Activated CD4-positive, alpha-beta T cell treated with anti-CD3 and anti-CD28 coated beads for 36 hours (primary cell): ENCODE measurements at regions not wholly inside any gene's neighbourhood (a gene's known extent, or its start where the extent isn't known, plus 50 kb on each side); places are given as distances from the start of the nearest gene placed in this dataset.
"Not testable (repeated sequence)": the region's sequence is repeated elsewhere in the genome, so short reads cannot be mapped to it uniquely, and the experiment has no call there.

Source experiments
- ATAC-seq: fragments of 200-7000 bp; cut with Tn5 transposase; one replicate; pipeline ENCODE4 v1.10.0; 2021; ENCODE audit warnings: mild to moderate bottlenecking, moderate library complexity
- CTCF ChIA-PET: fragments of 350-600 bp; sonication (Branson Sonifier 250); formaldehyde crosslinking; loops from one replicate; lab custom pipeline; 2021; ENCODE audit warnings: antibody characterized with exemption; lab: Charles Lee
- POLR2A ChIA-PET: fragments of 350-600 bp; sonication (Branson Sonifier 250); formaldehyde crosslinking; loops from one replicate; lab custom pipeline; 2021; ENCODE audit warnings: antibody characterized with exemption, inconsistent platforms; lab: Charles Lee
- DNase-seq: peaks from one replicate; pipeline ENCODE4 v3.0.0-alpha.2; 2020
- H3K27ac Mint-ChIP-seq: one replicate; pipeline ENCODE4 v1.8.0; 2021; ENCODE audit warnings: mixed read lengths
- H3K27me3 Mint-ChIP-seq: one replicate; pipeline ENCODE4 v1.8.0; 2021; ENCODE audit warnings: mixed read lengths
- H3K36me3 Mint-ChIP-seq: one replicate; pipeline ENCODE4 v1.8.0; 2021; ENCODE audit warnings: low read depth, mixed read lengths
- H3K4me1 Mint-ChIP-seq: one replicate; pipeline ENCODE4 v1.8.0; 2021; ENCODE audit warnings: mixed read lengths
- H3K4me3 Mint-ChIP-seq: one replicate; pipeline ENCODE4 v1.8.0; 2021; ENCODE audit warnings: mild to moderate bottlenecking, moderate library complexity, mixed read lengths
- H3K9me3 Mint-ChIP-seq: one replicate; pipeline ENCODE4 v1.8.0; 2021; ENCODE audit warnings: low read depth, mixed read lengths
- intact Hi-C, 2 experiments: fragments of 100-400 bp; cut with DNase I in 1 of 2; cut with micrococcal nuclease in 1 of 2; formaldehyde crosslinking; loops; one replicate each; pipeline versions ENCODE4 v1.14.2 to v1.15.1; 2022 to 2024; cut with DNase I, micrococcal nuclease

DNA sequence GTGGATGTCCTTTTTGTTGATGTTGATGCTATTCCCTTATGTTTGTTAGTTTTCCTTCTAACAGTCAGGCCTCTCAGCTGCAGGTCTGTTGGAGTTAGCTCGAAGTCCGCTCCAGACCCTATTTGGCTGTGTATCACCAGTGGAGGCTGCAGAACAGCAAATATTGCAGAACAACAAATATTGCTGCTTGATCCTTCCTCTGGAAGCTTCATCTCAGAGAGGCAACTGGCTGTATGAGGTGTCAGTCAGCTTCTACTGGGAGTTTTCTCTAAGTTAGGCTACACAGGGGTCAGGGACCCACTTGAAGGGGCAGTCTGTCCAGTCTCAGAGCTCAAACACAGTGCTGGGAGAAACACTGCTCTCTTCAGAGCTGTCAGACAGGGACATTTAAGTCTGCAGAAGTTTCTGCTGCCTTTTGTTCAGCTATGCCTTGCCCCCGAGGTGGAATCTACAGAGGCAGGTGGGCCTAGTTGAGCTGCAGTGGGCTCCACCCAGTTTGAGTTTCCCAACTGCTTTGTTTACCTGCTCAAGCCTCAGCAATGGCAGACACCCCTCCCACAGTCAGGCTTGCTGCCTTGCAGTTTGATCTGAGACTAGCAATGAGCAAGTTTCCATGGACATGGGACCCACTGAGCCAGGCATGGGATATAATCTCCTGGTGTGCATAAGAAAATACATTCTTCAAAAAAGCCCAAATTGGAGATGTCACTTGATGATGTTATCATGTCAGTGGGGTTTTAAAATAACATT, 99.5 kb downstream of the KDM5D start:
- Mint-ChIP-seq H3K27ac (no peak overlapping the region), H3K36me3 (no peaks in the 10 kb centered on the region), H3K4me1 (no peaks in the 10 kb centered on the region), H3K9me3 (no peaks in the 10 kb centered on the region), H3K4me3 (no peak overlapping the region), H3K27me3 (no peaks in the 10 kb centered on the region)
- ATAC-seq = no peak
- POLR2A ChIA-PET = no interaction called here
- intact Hi-C loops = no loop called here
- no peak for DNase-seq
- CTCF ChIA-PET = no interaction called here

GRCh38 chrY:19637651-19638347, 106.7 kb downstream of the KDM5D start:
- no peaks in the 10 kb centered on the region for H3K36me3 Mint-ChIP-seq
- no peak for ATAC-seq
- intact Hi-C loops = no loop called here

DNA sequence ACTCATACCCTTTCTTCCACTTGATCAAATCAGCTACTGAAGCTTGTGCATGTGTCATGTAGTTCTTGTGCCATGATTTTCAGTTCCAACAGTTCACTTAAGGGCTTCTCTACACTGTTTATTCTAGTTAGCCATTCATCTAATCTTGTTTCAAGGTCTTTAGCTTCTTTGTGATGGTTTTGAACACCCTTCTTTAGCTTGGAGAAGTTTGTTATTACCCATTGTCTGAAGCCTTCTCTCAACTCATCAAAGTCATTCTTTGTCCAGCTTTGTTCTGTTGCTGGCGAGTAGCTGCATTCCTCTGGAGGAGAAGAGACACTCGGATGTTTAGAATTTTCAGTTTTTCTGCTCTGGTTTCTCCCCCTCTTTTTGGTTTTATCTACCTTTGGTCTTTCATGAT, 115.6 kb downstream of the KDM5D start:
- Mint-ChIP-seq H3K36me3 (no peaks in the 10 kb centered on the region), H3K27ac (no peak overlapping the region), H3K4me1 (no peaks in the 10 kb centered on the region), H3K9me3 (peaks cover 5% of the 10 kb centered on the region), H3K27me3 (no peaks in the 10 kb centered on the region), H3K4me3 (no peak overlapping the region)
- ATAC-seq = no peak
- DNase-seq = no peak
- CTCF ChIA-PET = no interaction called here
- intact Hi-C loops = no loop called here
- POLR2A ChIA-PET = no interaction called here

More at GRCh38 chrY:19637651-19638347, 106.7 kb downstream of the KDM5D start:
- ChIA-PET CTCF (no interaction called here), POLR2A (no interaction called here)
- DNase-seq = no peak
- Mint-ChIP-seq H3K4me3 (no peak overlapping the region), H3K27ac (no peak overlapping the region), H3K27me3 (no peaks in the 10 kb centered on the region), H3K4me1 (no peaks in the 10 kb centered on the region), H3K9me3 (peaks cover 5% of the 10 kb centered on the region)

GRCh38 chrY:19622392-19622791, 122.1 kb downstream of the KDM5D start:
- CTCF ChIA-PET = no interaction called here
- Mint-ChIP-seq H3K27me3 (no peaks in the 10 kb centered on the region), H3K9me3 (no peaks in the 10 kb centered on the region), H3K36me3 (no peaks in the 10 kb centered on the region), H3K4me1 (no peaks in the 10 kb centered on the region), H3K27ac (no peak overlapping the region), H3K4me3 (no peak overlapping the region)
- intact Hi-C loops = no loop called here
- ATAC-seq (no peak), DNase-seq (no peak)
- POLR2A ChIA-PET = no interaction called here

DNA sequence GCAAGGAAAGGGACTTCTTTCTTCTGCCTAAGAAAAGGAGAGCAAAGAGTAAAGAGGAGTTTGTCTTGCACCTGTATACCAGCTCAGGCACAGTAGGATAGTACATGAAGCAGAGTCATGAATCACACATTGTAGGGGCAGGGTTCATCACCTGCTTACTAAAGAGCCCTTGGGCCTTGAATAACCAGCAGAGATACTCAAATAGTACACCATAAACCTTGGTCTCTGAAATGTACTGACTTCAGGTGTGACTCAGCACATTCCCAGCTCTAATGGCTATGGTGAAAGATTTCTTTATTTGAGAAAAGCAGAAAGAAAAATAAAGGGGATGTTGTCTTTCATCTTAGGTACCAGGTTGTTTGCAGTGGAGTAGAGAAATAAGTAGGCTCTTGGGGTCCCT, 122.8 kb downstream of the KDM5D start:
- Mint-ChIP-seq H3K4me1 (no peaks in the 10 kb centered on the region), H3K27ac (no peak overlapping the region), H3K36me3 (no peaks in the 10 kb centered on the region), H3K4me3 (no peak overlapping the region), H3K27me3 (no peaks in the 10 kb centered on the region), H3K9me3 (no peaks in the 10 kb centered on the region)
- DNase-seq (no peak), ATAC-seq (no peak)
- intact Hi-C loops = no loop called here
- ChIA-PET CTCF (no interaction called here), POLR2A (no interaction called here)

DNA sequence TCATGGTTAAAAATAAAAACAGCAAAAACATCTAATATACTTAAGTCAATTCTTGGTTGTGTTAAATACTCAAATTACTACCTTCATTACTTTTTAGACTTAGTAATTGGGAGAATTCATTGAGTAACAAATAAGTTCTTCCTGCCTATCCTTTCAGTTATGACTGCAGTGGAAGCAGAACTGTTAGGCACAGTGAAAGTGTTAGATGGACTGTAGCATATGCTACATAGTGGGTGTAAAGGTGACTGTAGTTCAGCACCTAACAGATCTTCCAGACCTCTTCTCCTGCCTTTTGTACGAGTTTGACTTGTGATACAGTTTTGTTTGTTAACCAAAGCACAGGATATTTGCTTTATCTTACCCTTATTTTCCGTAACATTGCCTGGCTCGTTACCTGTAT, 143.4 kb downstream of the KDM5D start:
- Mint-ChIP-seq H3K4me3 (no peak overlapping the region), H3K9me3 (no peaks in the 10 kb centered on the region), H3K27me3 (no peaks in the 10 kb centered on the region), H3K27ac (no peak overlapping the region), H3K4me1 (peaks cover 6% of the 10 kb centered on the region), H3K36me3 (peaks cover 12% of the 10 kb centered on the region)
- ChIA-PET CTCF (interaction anchor here (1.3 kb wide), 1 partner anchor 9 kb away, joined by 3 read pairs; no protein-coding TSS in a partner anchor), POLR2A (no interaction called here)
- ATAC-seq (no peak), DNase-seq (no peak)
- intact Hi-C loops = no loop called here

- DNase-seq (no peak), ATAC-seq (peak; percentile 51)
- intact Hi-C loops = no loop called here
- peaks cover 15% of the 10 kb centered on the region for H3K36me3 Mint-ChIP-seq
- H3K4me3 Mint-ChIP-seq = no peak overlapping the region
- no peaks in the 10 kb centered on the region for H3K27me3 Mint-ChIP-seq
- ChIA-PET CTCF (interaction anchor here (1.3 kb wide), 1 partner anchor 9 kb away, joined by 3 read pairs; no protein-coding TSS in a partner anchor), POLR2A (no interaction called here)
- no peaks in the 10 kb centered on the region for H3K9me3 Mint-ChIP-seq
- H3K4me1 Mint-ChIP-seq = peaks cover 6% of the 10 kb centered on the region
- H3K27ac Mint-ChIP-seq = no peak overlapping the region
Observed at GRCh38 chrY:19600711-19601110, 143.8 kb downstream of the KDM5D start.

GRCh38 chrY:19590235-19590634, 154.3 kb downstream of the KDM5D start:
- Mint-ChIP-seq H3K9me3 (no peaks in the 10 kb centered on the region), H3K4me1 (peaks cover 5% of the 10 kb centered on the region), H3K4me3 (no peak overlapping the region), H3K27me3 (no peaks in the 10 kb centered on the region), H3K36me3 (peaks cover 10% of the 10 kb centered on the region), H3K27ac (no peak overlapping the region)
- intact Hi-C loops = no loop called here
- ATAC-seq (no peak), DNase-seq (no peak)
- ChIA-PET CTCF (no interaction called here), POLR2A (no interaction called here)

- no peaks in the 10 kb centered on the region for H3K9me3 Mint-ChIP-seq
- CTCF ChIA-PET = no interaction called here
- H3K4me3 Mint-ChIP-seq = no peak overlapping the region
- peaks cover 10% of the 10 kb centered on the region for H3K4me1 Mint-ChIP-seq
- intact Hi-C loops = no loop called here
- POLR2A ChIA-PET = no interaction called here
- peaks cover 15% of the 10 kb centered on the region for H3K36me3 Mint-ChIP-seq
- no peaks in the 10 kb centered on the region for H3K27me3 Mint-ChIP-seq
- DNase-seq (no peak), ATAC-seq (no peak)
- H3K27ac Mint-ChIP-seq = no peak overlapping the region
Observed at GRCh38 chrY:19589664-19590063, 154.9 kb downstream of the KDM5D start.

- peaks cover 15% of the 10 kb centered on the region for H3K36me3 Mint-ChIP-seq
- DNase-seq = no peak
- CTCF ChIA-PET = no interaction called here
- H3K9me3 Mint-ChIP-seq = no peaks in the 10 kb centered on the region
- intact Hi-C loops = no loop called here
- no peaks in the 10 kb centered on the region for H3K27me3 Mint-ChIP-seq
- no peak overlapping the region for H3K27ac Mint-ChIP-seq
- POLR2A ChIA-PET = no interaction called here
- no peak overlapping the region for H3K4me3 Mint-ChIP-seq
- no peak for ATAC-seq
- peaks cover 18% of the 10 kb centered on the region for H3K4me1 Mint-ChIP-seq
Observed at GRCh38 chrY:19587311-19587710, 157.2 kb downstream of the KDM5D start.

- Mint-ChIP-seq H3K36me3 (peaks cover 14% of the 10 kb centered on the region), H3K4me1 (peaks cover 40% of the 10 kb centered on the region)
- POLR2A ChIA-PET, H3K9me3 Mint-ChIP-seq, ATAC-seq, CTCF ChIA-PET, DNase-seq, H3K4me3 Mint-ChIP-seq, H3K27ac Mint-ChIP-seq, H3K27me3 Mint-ChIP-seq, intact Hi-C loops: not testable (repeated sequence)
Observed at GRCh38 chrY:19580990-19581389, 163.5 kb downstream of the KDM5D start.

- H3K9me3 Mint-ChIP-seq = no peaks in the 10 kb centered on the region
- H3K27ac Mint-ChIP-seq = no peak overlapping the region
- no peak overlapping the region for H3K4me3 Mint-ChIP-seq
- peaks cover 48% of the 10 kb centered on the region for H3K4me1 Mint-ChIP-seq
- ChIA-PET CTCF (no interaction called here), POLR2A (no interaction called here)
- ATAC-seq = no peak
- H3K27me3 Mint-ChIP-seq = no peaks in the 10 kb centered on the region
- intact Hi-C loops = no loop called here
- DNase-seq = no peak
- peaks cover 9% of the 10 kb centered on the region for H3K36me3 Mint-ChIP-seq
Observed at GRCh38 chrY:19578281-19578874, 166.1 kb downstream of the KDM5D start.
